H1 (cell line): ENCODE measurements at regions not wholly inside any gene's neighbourhood (a gene's known extent, or its start where the extent isn't known, plus 50 kb on each side); places are given as distances from the start of the nearest gene placed in this dataset.

Source experiments
- CTCF ChIA-PET: fragments of 300-600 bp; sonication (Branson Sonifier 250); formaldehyde crosslinking; loops from one replicate; lab custom pipeline; 2021; ENCODE audit not compliant: partially characterized antibody; lab: Charles Lee
- POLR2A ChIA-PET: fragments of 300-600 bp; sonication (Branson Sonifier 250); formaldehyde crosslinking; loops from one replicate; lab custom pipeline; 2021; ENCODE audit warnings: inconsistent platforms; ENCODE audit not compliant: partially characterized antibody; lab: Charles Lee
- DNase-seq, 2 experiments: peaks; one replicate each; pipeline versions ENCODE4 v3.0.0 to v3.0.0-alpha.2; 2010 to 2022; ENCODE audit warnings: low spot score in 2 of 2, low read depth in 1 of 2, mixed read lengths in 1 of 2
- FAIRE-seq: peaks from 2 replicates; lab custom pipeline; 2011; peaks lifted over from hg19 to GRCh38; lab: Jason Lieb, UNC
- H2AFZ ChIP-seq: 2 replicates; pipeline ENCODE4 v1.8.1; 2012; ENCODE audit warnings: low read length, inconsistent platforms
- H2AK5ac ChIP-seq: 2 replicates; pipeline ENCODE4 v1.6.1; 2013; ENCODE audit warnings: low read depth, low read length
- H2BK120ac ChIP-seq: replicated peaks from 2 replicates; pipeline ENCODE3; 2013; ENCODE audit warnings: low read depth, low read length, inconsistent platforms
- H2BK12ac ChIP-seq: 2 replicates; pipeline ENCODE4 v1.6.1; 2013; ENCODE audit warnings: low read depth, low read length
- H2BK15ac ChIP-seq: 2 replicates; pipeline ENCODE4 v1.6.1; 2013; ENCODE audit warnings: low read length
- H2BK20ac ChIP-seq: 2 replicates; pipeline ENCODE4 v1.6.1; 2013; ENCODE audit warnings: low read length
- H2BK5ac ChIP-seq: 2 replicates; pipeline ENCODE4 v1.6.1; 2013; ENCODE audit warnings: low read depth, low read length
- H3K14ac ChIP-seq: 2 replicates; pipeline ENCODE4 v1.6.1; 2013; ENCODE audit warnings: inconsistent platforms; ENCODE audit not compliant: insufficient read length
- H3K18ac ChIP-seq: 2 replicates; pipeline ENCODE4 v1.6.1; 2013; ENCODE audit warnings: low read length; ENCODE audit errors: extremely low read depth
- H3K23ac ChIP-seq: 2 replicates; pipeline ENCODE4 v1.6.1; 2013; ENCODE audit warnings: inconsistent platforms; ENCODE audit not compliant: insufficient read length
- H3K23me2 ChIP-seq: 2 replicates; pipeline ENCODE4 v1.6.1; 2013; ENCODE audit warnings: low read depth, low read length
- H3K27ac ChIP-seq: 2 replicates; pipeline ENCODE4 v1.6.1; 2011; ENCODE audit warnings: low read depth, low read length, inconsistent platforms
- H3K27me3 ChIP-seq, 4 experiments: replicated peaks in 1 of 4; 1 replicate in 1 of 4; 2 replicates in 3 of 4; pipeline versions ENCODE4 v1.6.1 to v1.8.1; 2011 to 2013; ENCODE audit warnings: low read length in 3 of 4, mild to moderate bottlenecking in 3 of 4, inconsistent platforms in 2 of 4, mixed read lengths in 2 of 4, moderate library complexity in 1 of 4; ENCODE audit not compliant: control insufficient read depth in 3 of 4, insufficient read depth in 3 of 4; ENCODE audit errors: extremely low read depth in 1 of 4
- H3K36me3 ChIP-seq, 4 experiments: 2 replicates each; pipeline versions ENCODE4 v1.6.1 to v1.8.1; 2011 to 2013; ENCODE audit warnings: mild to moderate bottlenecking in 4 of 4, low read length in 3 of 4, moderate library complexity in 2 of 4, control low read depth in 1 of 4, inconsistent platforms in 1 of 4; ENCODE audit not compliant: insufficient read depth in 4 of 4, control insufficient read depth in 2 of 4
- H3K4ac ChIP-seq: replicated peaks from 2 replicates; pipeline ENCODE3; 2013; ENCODE audit warnings: low read length, low read depth, mixed read lengths, inconsistent platforms; ENCODE audit not compliant: insufficient read length
- H3K4me1 ChIP-seq, 4 experiments: replicated peaks in 1 of 4; 1 replicate in 1 of 4; 2 replicates in 3 of 4; pipeline versions ENCODE4 v1.6.1 to v1.8.1; 2011 to 2013; ENCODE audit warnings: low read length in 3 of 4, inconsistent platforms in 2 of 4, mixed read lengths in 1 of 4; ENCODE audit not compliant: insufficient read depth in 4 of 4, control insufficient read depth in 3 of 4
- H3K4me2 ChIP-seq, 2 experiments: 2 replicates each; pipeline versions ENCODE4 v1.6.1 to v1.8.1; 2011 to 2013; ENCODE audit warnings: low read depth in 2 of 2, low read length in 2 of 2, control low read depth in 1 of 2, inconsistent platforms in 1 of 2, mild to moderate bottlenecking in 1 of 2; ENCODE audit not compliant: insufficient read depth in 1 of 2
- H3K4me3 ChIP-seq, 4 experiments: fragments of 200-600, 300-600 bp in 1 of 4; sonication (generic), shearing (Covaris generic), sonication (Bioruptor Twin) in 1 of 4; 2 replicates each; pipeline versions ENCODE4 v1.5.1 to v1.8.1; 2011 to 2016; ENCODE audit warnings: low read length in 4 of 4, low read depth in 3 of 4, control low read depth in 2 of 4, inconsistent platforms in 2 of 4, mild to moderate bottlenecking in 2 of 4, mixed read lengths in 1 of 4, moderate library complexity in 1 of 4; ENCODE audit not compliant: insufficient read depth in 2 of 4; ENCODE audit errors: extremely low read depth in 1 of 4
- H3K56ac ChIP-seq: replicated peaks from 2 replicates; pipeline ENCODE3; 2013; ENCODE audit warnings: low read depth, mild to moderate bottlenecking, mixed read lengths, low read length, inconsistent platforms; ENCODE audit not compliant: insufficient read length
- H3K79me1 ChIP-seq: 2 replicates; pipeline ENCODE4 v1.6.1; 2013; ENCODE audit warnings: low read depth, low read length, control low read depth
- H3K79me2 ChIP-seq, 2 experiments: 2 replicates each; pipeline versions ENCODE4 v1.6.1 to v1.8.1; 2012 to 2013; ENCODE audit warnings: low read length in 2 of 2, mild to moderate bottlenecking in 2 of 2, inconsistent platforms in 1 of 2; ENCODE audit not compliant: insufficient read depth in 2 of 2, control insufficient read depth in 1 of 2
- H3K9ac ChIP-seq, 4 experiments: replicated peaks in 1 of 4; 1 replicate in 1 of 4; 2 replicates in 3 of 4; pipeline versions ENCODE4 v1.6.1 to v1.8.1; 2011 to 2013; ENCODE audit warnings: low read depth in 3 of 4, low read length in 3 of 4, control low read depth in 2 of 4, mild to moderate bottlenecking in 2 of 4, moderate library complexity in 2 of 4, inconsistent platforms in 1 of 4; ENCODE audit errors: extremely low read depth in 1 of 4
- H3K9me3 ChIP-seq, 2 experiments: 2 replicates each; pipeline versions ENCODE4 v1.6.1 to v1.8.1; 2012 to 2013; ENCODE audit warnings: mild to moderate bottlenecking in 2 of 2, moderate library complexity in 2 of 2, control low read depth in 1 of 2, inconsistent platforms in 1 of 2, low read depth in 1 of 2, low read length in 1 of 2, mixed read lengths in 1 of 2; ENCODE audit not compliant: insufficient read depth in 2 of 2
- H4K20me1 ChIP-seq, 2 experiments: replicated peaks in 1 of 2; 2 replicates each; pipeline versions ENCODE3 to v1.8.1; 2011 to 2013; ENCODE audit warnings: inconsistent platforms in 2 of 2, low read length in 2 of 2, mild to moderate bottlenecking in 1 of 2; ENCODE audit not compliant: insufficient read depth in 2 of 2, control insufficient read depth in 1 of 2
- H4K5ac ChIP-seq: 2 replicates; pipeline ENCODE4 v1.6.1; 2013; ENCODE audit warnings: low read length, low read depth, mixed read lengths, inconsistent platforms; ENCODE audit not compliant: insufficient read length
- H4K8ac ChIP-seq: 2 replicates; pipeline ENCODE4 v1.8.0; 2013; ENCODE audit warnings: mild to moderate bottlenecking, moderate library complexity, low read length, inconsistent platforms; ENCODE audit not compliant: insufficient read depth; ENCODE audit errors: extremely low read depth
- H4K91ac ChIP-seq: replicated peaks from 2 replicates; pipeline ENCODE3; 2013; ENCODE audit warnings: low read length, mixed read lengths, inconsistent platforms; ENCODE audit not compliant: insufficient read length
- ATF3 ChIP-seq: IDR thresholded peaks from 2 replicates; pipeline ENCODE4 v1.6.1; 2011; ENCODE audit warnings: low read depth, mild to moderate bottlenecking, low read length; ENCODE audit not compliant: insufficient read depth
- BRCA1 ChIP-seq: IDR thresholded peaks from 2 replicates; pipeline ENCODE4 v1.6.1; 2012; ENCODE audit warnings: low read depth, low read length, improper control_type of control experiment
- CBX5 ChIP-seq: fragments of 300-800, 300-1000 bp; sonication (generic); IDR thresholded peaks from 2 replicates; pipeline ENCODE4 v1.7.1; 2016; ENCODE audit warnings: antibody characterized with exemption, low read length, low read depth
- E2F6 ChIP-seq: IDR thresholded peaks from 2 replicates; pipeline ENCODE4 v1.6.1; 2012; ENCODE audit warnings: inconsistent platforms
- HDAC6 ChIP-seq: IDR thresholded peaks from one replicate; pipeline ENCODE4 v1.7.1; 2012; ENCODE audit warnings: low read depth, mild to moderate bottlenecking, inconsistent platforms, low read length, moderate library complexity
- MAX ChIP-seq: IDR thresholded peaks from 2 replicates; pipeline ENCODE4 v1.6.1; 2012; ENCODE audit warnings: inconsistent platforms
- NRF1 ChIP-seq: IDR thresholded peaks from 2 replicates; pipeline ENCODE4 v1.6.1; 2011; ENCODE audit warnings: mild to moderate bottlenecking, low read depth, low read length, improper control_type of control experiment
- TBP ChIP-seq: IDR thresholded peaks from 2 replicates; pipeline ENCODE4 v1.6.1; 2011; ENCODE audit warnings: low read depth, low read length, improper control_type of control experiment
- TCF12 ChIP-seq: IDR thresholded peaks from 2 replicates; pipeline ENCODE4 v1.6.1; 2011; ENCODE audit warnings: low read depth, mild to moderate bottlenecking, low read length
- TEAD4 ChIP-seq: IDR thresholded peaks from 2 replicates; pipeline ENCODE4 v1.6.1; 2012; ENCODE audit warnings: low read depth, low read length, inconsistent platforms, mixed read lengths
- WGBS, 2 experiments: shearing (Covaris generic) in 1 of 2; methylation state at CpG; one replicate each; pipeline versions ENCODE4 v1.1.6 to v1.1.7; 2013 to 2015; ENCODE audit warnings: low lambda C conversion rate in 2 of 2, mixed read lengths in 2 of 2, inconsistent platforms in 1 of 2, low coverage in 1 of 2, missing lambda C conversion rate in 1 of 2; ENCODE audit not compliant: insufficient replicate concordance in 2 of 2, insufficient coverage in 1 of 2, insufficient read length in 1 of 2; ENCODE audit errors: extremely low coverage in 1 of 2, missing lambda C conversion rate in 1 of 2; 5-methylcytosine and 5-hydroxymethylcytosine counted together

GRCh38 chr5:33230467-33231078 lies 210.2 kb upstream of the TARS1 start:
- TF ChIP-seq ATF3 (no peak), CBX5 (no peak), NRF1 (no peak), TEAD4 (no peak), TBP (no peak), TCF12 (no peak), HDAC6 (no peak), BRCA1 (no peak), MAX (no peak), E2F6 (no peak)
- no peak overlapping the region for H4K8ac ChIP-seq
- no peak overlapping the region for H2BK12ac ChIP-seq

More at GRCh38 chr5:33230467-33231078, 210.2 kb upstream of the TARS1 start:
- Histone ChIP-seq H2BK20ac (no peak overlapping the region), H2BK15ac (no peak overlapping the region), H2AK5ac (no peak overlapping the region), H3K79me1 (no peaks in the 10 kb centered on the region), H3K27ac (no peak overlapping the region), H3K36me3 (no peaks in the 10 kb centered on the region), H4K5ac (no peak overlapping the region), H3K9ac (no peak overlapping the region), H3K4me2 (no peak overlapping the region), H3K56ac (no peak overlapping the region), H3K4ac (no peak overlapping the region), H4K20me1 (no peaks in the 10 kb centered on the region), H2BK5ac (no peak overlapping the region), H3K9me3 (0 out of 4 replicates have a peak, but pooled peaks cover 0 to 2% of the 10 kb centered on the region in 2 experiments), H3K14ac (no peak overlapping the region), H3K4me3 (no peak overlapping the region), H2BK120ac (no peak overlapping the region), H2AFZ (no peak overlapping the region; the same call in 1 of the 2 replicates), H4K91ac (no peak overlapping the region), H3K27me3 (no peaks in the 10 kb centered on the region), H3K23me2 (no peaks in the 10 kb centered on the region), H3K4me1 (no peaks in the 10 kb centered on the region; a peak in 2 of 7 replicates), H3K18ac (no peak overlapping the region), H3K23ac (no peak overlapping the region), H3K79me2 (no peaks in the 10 kb centered on the region)
- 87% methylated on average over 13 of the region's 13 CpGs; no CpG with 5 or more reads in 1 of the 2 experiments for WGBS, 2 experiments
- POLR2A ChIA-PET: no interaction called here
- FAIRE-seq (no peak), DNase-seq (no peak)
- CTCF ChIA-PET: no interaction called here
